ENCODE measurements at regions not wholly inside any gene's neighbourhood (a gene's known extent, or its start where the extent isn't known, plus 50 kb on each side); places are given as distances from the start of the nearest gene placed in this dataset.

GRCh38 chr9:3676766-3677165 is 151.0 kb upstream of the RFX3 start:
- ChIA-PET CTCF (no interaction called here), POLR2A (no interaction called here)
- Histone ChIP-seq H3K4me2 (no peak overlapping the region), H3K4me1 (no peaks in the 10 kb centered on the region), H3K4me3 (no peak overlapping the region), H3K9me3 (no peaks in the 10 kb centered on the region), H3K27ac (no peak overlapping the region)
- FAIRE-seq (no peak), DNase-seq (ENCODE audit: low read depth in 1 of 2, low spot score in 1 of 2) (no peak), ATAC-seq (no peak)
- TF ChIP-seq EP300 (IDR thresholded peaks at IDR 0.05) = no peak
- TF ChIP-seq GATA3 (IDR thresholded peaks at IDR 0.05; ENCODE audit: borderline replicate concordance) = no peak
- no peak for TF ChIP-seq HDAC2 (IDR thresholded peaks at IDR 0.05)
- no peak for TF ChIP-seq RARB (CRISPR knock-in tag; IDR thresholded peaks at IDR 0.05)
- TF ChIP-seq KDM5A (IDR thresholded peaks at IDR 0.05) = no peak
- 30% methylated on average over 3 of the region's 3 CpGs for WGBS (ENCODE audit: missing lambda C conversion rate)

GRCh38 chr9:3675946-3676345 is 150.1 kb upstream of the RFX3 start:
- ATAC-seq (no peak), DNase-seq (ENCODE audit: low read depth in 1 of 2, low spot score in 1 of 2) (no peak), FAIRE-seq (no peak)
- WGBS (ENCODE audit: missing lambda C conversion rate) = 93% methylated on average over 2 of the region's 2 CpGs
- no peak overlapping the region for H3K4me3 ChIP-seq
- no peaks in the 10 kb centered on the region for H3K4me1 ChIP-seq
- CTCF ChIA-PET = interaction anchor here (0.7 to 1.8 kb wide), 2 partner anchors 13 to 162 kb away, joined by 4 read pairs; no protein-coding TSS in a partner anchor
- POLR2A ChIA-PET = no interaction called here
- H3K27ac ChIP-seq = no peak overlapping the region
- H3K4me2 ChIP-seq = no peak overlapping the region
- TF ChIP-seq FOSB (CRISPR knock-in tag; IDR thresholded peaks at IDR 0.05) (no peak), ZFP36 (IDR thresholded peaks at IDR 0.05; ENCODE audit: borderline replicate concordance, partially characterized antibody) (no peak), EHF (CRISPR knock-in tag; IDR thresholded peaks at IDR 0.05) (no peak), ZC3H11A (IDR thresholded peaks at IDR 0.05) (no peak), HMGXB4 (CRISPR knock-in tag; IDR thresholded peaks at IDR 0.05; ENCODE audit: borderline replicate concordance) (no peak), RFX5 (IDR thresholded peaks at IDR 0.05) (no peak)
- TF ChIP-seq, protein P1, sequence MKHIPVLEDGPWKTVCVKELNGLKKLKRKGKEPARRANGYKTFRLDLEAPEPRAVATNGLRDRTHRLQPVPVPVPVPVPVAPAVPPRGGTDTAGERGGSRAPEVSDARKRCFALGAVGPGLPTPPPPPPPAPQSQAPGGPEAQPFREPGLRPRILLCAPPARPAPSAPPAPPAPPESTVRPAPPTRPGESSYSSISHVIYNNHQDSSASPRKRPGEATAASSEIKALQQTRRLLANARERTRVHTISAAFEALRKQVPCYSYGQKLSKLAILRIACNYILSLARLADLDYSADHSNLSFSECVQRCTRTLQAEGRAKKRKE (CRISPR knock-in tag; IDR thresholded peaks at IDR 0.05; ENCODE audit: low read depth) = no peak
- TF ChIP-seq, protein P2, sequence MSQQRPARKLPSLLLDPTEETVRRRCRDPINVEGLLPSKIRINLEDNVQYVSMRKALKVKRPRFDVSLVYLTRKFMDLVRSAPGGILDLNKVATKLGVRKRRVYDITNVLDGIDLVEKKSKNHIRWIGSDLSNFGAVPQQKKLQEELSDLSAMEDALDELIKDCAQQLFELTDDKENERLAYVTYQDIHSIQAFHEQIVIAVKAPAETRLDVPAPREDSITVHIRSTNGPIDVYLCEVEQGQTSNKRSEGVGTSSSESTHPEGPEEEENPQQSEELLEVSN (IDR thresholded peaks at IDR 0.05; ENCODE audit: borderline replicate concordance, low read depth) = no peak
- TF ChIP-seq, protein P3, sequence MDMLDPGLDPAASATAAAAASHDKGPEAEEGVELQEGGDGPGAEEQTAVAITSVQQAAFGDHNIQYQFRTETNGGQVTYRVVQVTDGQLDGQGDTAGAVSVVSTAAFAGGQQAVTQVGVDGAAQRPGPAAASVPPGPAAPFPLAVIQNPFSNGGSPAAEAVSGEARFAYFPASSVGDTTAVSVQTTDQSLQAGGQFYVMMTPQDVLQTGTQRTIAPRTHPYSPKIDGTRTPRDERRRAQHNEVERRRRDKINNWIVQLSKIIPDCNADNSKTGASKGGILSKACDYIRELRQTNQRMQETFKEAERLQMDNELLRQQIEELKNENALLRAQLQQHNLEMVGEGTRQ (IDR thresholded peaks at IDR 0.05) = no peak
- H3K9me3 ChIP-seq = no peaks in the 10 kb centered on the region

DNA sequence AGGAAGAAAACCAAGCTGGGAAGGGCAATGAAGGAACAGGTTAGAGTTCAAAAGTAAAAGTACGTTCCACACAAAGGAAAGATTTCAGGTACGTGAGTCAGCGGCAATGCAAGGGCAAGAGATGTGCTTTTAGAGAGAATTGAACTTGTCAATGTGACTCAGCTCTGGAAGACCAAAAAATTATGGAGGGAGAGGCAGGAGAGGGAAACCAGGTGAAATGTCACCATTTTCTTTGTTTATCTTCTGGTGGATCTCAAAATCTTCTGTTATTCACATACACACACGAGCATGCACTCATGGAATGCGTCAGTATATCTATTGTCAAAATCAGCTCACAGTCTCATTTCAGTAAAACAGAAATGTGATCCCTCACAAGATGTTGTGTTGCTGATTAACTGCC is 148.8 kb upstream of the RFX3 start:
- ChIA-PET CTCF (interaction anchor here (1.8 kb wide), 1 partner anchor 12 kb away, joined by 4 read pairs; no protein-coding TSS in a partner anchor), POLR2A (no interaction called here)
- TF ChIP-seq REST (IDR thresholded peaks at IDR 0.05) (no peak), KDM5A (IDR thresholded peaks at IDR 0.05) (no peak), EHMT2 (IDR thresholded peaks at IDR 0.05; ENCODE audit: low read depth) (no peak), NPAS2 (CRISPR knock-in tag; IDR thresholded peaks at IDR 0.05; ENCODE audit: borderline replicate concordance) (no peak), ZC3H11A (IDR thresholded peaks at IDR 0.05) (no peak), MAZ (IDR thresholded peaks at IDR 0.05; ENCODE audit: borderline replicate concordance, low read depth, low read length) (no peak), GATA3 (IDR thresholded peaks at IDR 0.05; ENCODE audit: borderline replicate concordance) (no peak), SMC3 (IDR thresholded peaks at IDR 0.05) (no peak), EHF (CRISPR knock-in tag; IDR thresholded peaks at IDR 0.05) (no peak)
- TF ChIP-seq, protein P1 (CRISPR knock-in tag; IDR thresholded peaks at IDR 0.05; ENCODE audit: low read depth) = no peak
- TF ChIP-seq, protein P4, sequence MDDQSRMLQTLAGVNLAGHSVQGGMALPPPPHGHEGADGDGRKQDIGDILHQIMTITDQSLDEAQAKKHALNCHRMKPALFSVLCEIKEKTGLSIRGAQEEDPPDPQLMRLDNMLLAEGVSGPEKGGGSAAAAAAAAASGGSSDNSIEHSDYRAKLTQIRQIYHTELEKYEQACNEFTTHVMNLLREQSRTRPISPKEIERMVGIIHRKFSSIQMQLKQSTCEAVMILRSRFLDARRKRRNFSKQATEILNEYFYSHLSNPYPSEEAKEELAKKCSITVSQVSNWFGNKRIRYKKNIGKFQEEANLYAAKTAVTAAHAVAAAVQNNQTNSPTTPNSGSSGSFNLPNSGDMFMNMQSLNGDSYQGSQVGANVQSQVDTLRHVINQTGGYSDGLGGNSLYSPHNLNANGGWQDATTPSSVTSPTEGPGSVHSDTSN (IDR thresholded peaks at IDR 0.05) = no peak
- no peak for ATAC-seq
- H3K27ac ChIP-seq = no peak overlapping the region
- DNase-seq (ENCODE audit: low read depth in 1 of 2, low spot score in 1 of 2) = no peak
- H3K4me3 ChIP-seq = no peak overlapping the region
- no peak overlapping the region for H3K4me2 ChIP-seq
- H3K9me3 ChIP-seq = no peaks in the 10 kb centered on the region
- H3K4me1 ChIP-seq = no peaks in the 10 kb centered on the region
- 72% methylated on average over 5 of the region's 5 CpGs for WGBS (ENCODE audit: missing lambda C conversion rate)
- FAIRE-seq = no peak
